Activated T-cell treated with anti-CD3 and anti-CD28 coated beads, Interleukin-2, amount 50 U/mL, for 1 hour (primary cell): ENCODE measurements at regions not wholly inside any gene's neighbourhood (a gene's known extent, or its start where the extent isn't known, plus 50 kb on each side); places are given as distances from the start of the nearest gene placed in this dataset.

Experiments
- DNase-seq: peaks from one replicate; pipeline ENCODE4 v3.0.0-alpha.2; 2020

GRCh38 chr16:61313931-61314330, 722.3 kb downstream of the CDH8 start:
- no peak for DNase-seq

GRCh38 chr16:61309386-61309785, 726.9 kb downstream of the CDH8 start:
- no peak for DNase-seq

- DNase-seq: no peak
Observed at GRCh38 chr16:61306204-61306603, 730.0 kb downstream of the CDH8 start.

- DNase-seq: no peak
Observed at GRCh38 chr16:61296814-61297213, 739.4 kb downstream of the CDH8 start.

- DNase-seq: no peak
Observed at GRCh38 chr16:61296305-61296704, 739.9 kb downstream of the CDH8 start.

- no peak for DNase-seq
Observed at GRCh38 chr16:61295311-61295710, 740.9 kb downstream of the CDH8 start.

- no peak for DNase-seq
Observed at GRCh38 chr16:61289141-61289540, 747.1 kb downstream of the CDH8 start.

GRCh38 chr16:61277849-61278248, 758.4 kb downstream of the CDH8 start:
- DNase-seq: no peak

GRCh38 chr16:61274211-61274610, 762.0 kb downstream of the CDH8 start:
- no peak for DNase-seq

- DNase-seq: no peak
Observed at GRCh38 chr16:61270726-61271125, 765.5 kb downstream of the CDH8 start.

GRCh38 chr16:61263400-61263799, 772.8 kb downstream of the CDH8 start:
- DNase-seq: no peak

- DNase-seq: no peak
Observed at GRCh38 chr16:61261315-61261714, 774.9 kb downstream of the CDH8 start.

- DNase-seq: no peak
Observed at GRCh38 chr16:61246592-61246991, 789.6 kb downstream of the CDH8 start.

GRCh38 chr16:61243954-61244353, 792.3 kb downstream of the CDH8 start:
- DNase-seq: no peak

- no peak for DNase-seq
Observed at GRCh38 chr16:61237884-61238485, 798.3 kb downstream of the CDH8 start.

- no peak for DNase-seq
Observed at GRCh38 chr16:61233713-61234112, 802.5 kb downstream of the CDH8 start.

- DNase-seq: no peak
Observed at GRCh38 chr16:61228371-61228770, 807.9 kb downstream of the CDH8 start.

- DNase-seq: no peak
Observed at GRCh38 chr16:61215605-61216004, 820.6 kb downstream of the CDH8 start.

- no peak for DNase-seq
Observed at GRCh38 chr16:61214780-61215179, 821.5 kb downstream of the CDH8 start.

- no peak for DNase-seq
Observed at GRCh38 chr16:61210076-61210475, 826.2 kb downstream of the CDH8 start.

- no peak for DNase-seq
Observed at GRCh38 chr16:61195006-61195405, 841.2 kb downstream of the CDH8 start.

GRCh38 chr16:61194573-61194972, 841.7 kb downstream of the CDH8 start:
- no peak for DNase-seq

GRCh38 chr16:61182391-61182790, 853.8 kb downstream of the CDH8 start:
- no peak for DNase-seq

GRCh38 chr16:61181982-61182381, 854.3 kb downstream of the CDH8 start:
- DNase-seq: no peak

GRCh38 chr16:61179561-61179960, 856.7 kb downstream of the CDH8 start:
- no peak for DNase-seq

GRCh38 chr16:61165797-61166196, 870.4 kb downstream of the CDH8 start:
- DNase-seq: no peak
